HG03135 (cell line): ENCODE measurements at regions not wholly inside any gene's neighbourhood (a gene's known extent, or its start where the extent isn't known, plus 50 kb on each side); places are given as distances from the start of the nearest gene placed in this dataset.

Source experiments
- ATAC-seq: cut with Tn5 transposase; IDR thresholded peaks from one replicate; pipeline ENCODE4 v1.9.1; 2021; ENCODE audit warnings: mild to moderate bottlenecking, moderate library complexity; ENCODE audit not compliant: unreplicated experiment

DNA sequence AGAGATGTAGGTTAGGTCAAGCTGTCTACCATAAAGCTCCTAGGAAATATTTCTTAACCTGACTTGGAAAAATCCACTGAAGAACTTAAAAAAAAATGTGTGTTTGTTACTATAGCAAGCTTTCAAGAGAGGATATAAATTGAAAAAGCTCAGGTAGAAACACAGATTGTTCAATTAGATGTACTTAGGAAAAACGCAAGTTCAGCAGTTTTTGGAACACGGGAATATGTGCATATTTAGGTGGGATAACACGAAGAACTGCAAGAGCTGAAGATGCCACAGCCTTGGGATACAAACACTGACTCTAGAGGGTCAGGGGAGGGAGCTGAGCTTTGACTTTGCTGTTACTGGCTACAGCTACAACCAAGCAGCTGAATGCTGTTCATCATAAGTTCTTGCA lies 77.8 kb upstream of the FSHB start:
- ATAC-seq: no peak

DNA sequence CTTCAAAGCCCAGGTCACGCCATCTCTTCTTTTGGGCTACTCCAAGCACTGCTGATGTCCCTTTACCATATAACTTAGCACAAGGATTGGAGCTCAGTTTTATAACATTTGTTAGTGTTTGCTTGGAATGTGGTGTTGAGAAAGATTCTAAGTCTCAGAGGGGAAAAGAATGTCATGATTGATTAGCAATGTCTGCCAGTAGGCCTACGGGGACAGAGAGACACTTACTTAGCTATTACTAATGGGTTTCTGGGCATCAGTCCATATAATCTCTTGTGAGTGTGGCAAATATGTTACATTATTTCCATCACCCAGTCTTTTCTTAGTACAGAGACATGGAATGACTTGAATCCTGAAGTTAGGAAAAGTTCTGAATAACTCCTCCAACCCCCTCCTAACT lies 75.4 kb upstream of the FSHB start:
- no peak for ATAC-seq

DNA sequence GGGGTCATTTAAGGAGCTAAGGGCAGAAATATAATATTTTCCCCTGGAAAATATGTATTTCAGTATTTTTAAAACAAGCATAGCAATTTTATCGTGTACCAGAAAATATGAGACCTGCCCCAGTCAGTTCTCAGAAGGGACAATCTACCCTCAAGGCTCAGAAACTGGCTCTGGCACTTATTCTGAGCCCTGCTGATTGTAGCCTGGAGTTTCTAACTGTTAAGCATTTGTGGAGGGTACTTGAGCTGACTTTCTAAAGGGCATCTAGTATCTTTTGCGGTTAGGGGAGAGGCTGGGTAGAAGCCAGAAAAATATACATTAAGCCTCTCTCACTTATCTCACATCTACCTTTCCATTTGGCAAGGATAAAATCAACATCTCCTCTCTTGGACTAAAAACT lies 71.3 kb upstream of the FSHB start:
- no peak for ATAC-seq

DNA sequence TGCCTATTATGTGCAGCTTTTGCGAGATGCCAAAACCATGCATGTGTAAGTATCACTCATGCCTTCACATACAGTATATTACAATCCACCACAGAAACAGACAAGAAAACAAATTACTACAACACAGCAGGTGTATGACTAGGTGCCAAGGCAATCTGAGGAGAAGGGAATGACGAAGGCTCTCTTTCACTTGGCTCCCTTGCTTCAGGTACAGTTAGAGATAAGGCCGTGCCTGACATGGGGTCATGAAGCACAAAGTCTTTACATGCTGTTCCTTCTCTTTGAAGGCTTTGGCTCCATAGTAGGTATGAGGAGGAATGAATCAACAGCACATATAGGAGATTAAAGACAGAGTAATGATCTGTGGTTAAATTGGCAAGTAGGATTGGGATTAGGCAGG lies 65.2 kb upstream of the FSHB start:
- no peak for ATAC-seq

DNA sequence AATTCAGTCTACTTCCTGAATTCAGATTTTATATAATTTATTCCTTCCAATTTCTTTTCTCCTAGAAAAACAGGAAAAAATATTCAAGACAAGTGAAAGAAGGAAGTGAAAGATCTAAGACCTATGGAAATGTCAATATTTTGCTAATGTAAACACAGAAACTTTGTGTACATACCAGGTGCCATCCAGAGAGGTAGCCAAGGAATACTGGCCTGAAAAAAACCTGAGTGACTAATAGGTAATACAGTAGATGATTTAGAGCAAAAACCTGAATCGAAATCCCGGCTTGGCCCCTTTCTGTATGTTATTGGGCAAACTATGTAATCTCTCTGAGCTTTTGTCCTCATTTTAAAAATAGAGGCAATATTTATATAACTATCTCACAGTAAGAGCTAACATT lies 59.2 kb upstream of the FSHB start:
- ATAC-seq: no peak

DNA sequence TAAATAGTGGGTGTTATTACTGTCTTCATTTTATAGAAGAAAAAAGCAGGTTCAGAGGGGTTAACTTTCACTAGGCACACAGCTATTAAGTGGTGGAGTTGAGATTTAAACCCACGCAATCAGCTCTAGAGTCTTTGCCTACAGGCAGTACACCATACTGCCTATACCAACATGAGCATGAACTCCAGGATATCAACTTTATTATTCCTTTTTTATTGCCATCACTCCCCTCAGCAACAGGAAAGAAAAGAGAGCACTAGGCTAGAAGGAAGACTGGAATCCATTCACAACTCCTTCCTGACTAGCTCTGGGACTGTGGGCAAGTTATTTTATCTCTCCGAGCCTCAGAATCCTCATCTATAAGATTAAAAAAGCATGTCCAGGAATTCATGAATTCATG lies 58.7 kb upstream of the FSHB start:
- ATAC-seq: no peak

DNA sequence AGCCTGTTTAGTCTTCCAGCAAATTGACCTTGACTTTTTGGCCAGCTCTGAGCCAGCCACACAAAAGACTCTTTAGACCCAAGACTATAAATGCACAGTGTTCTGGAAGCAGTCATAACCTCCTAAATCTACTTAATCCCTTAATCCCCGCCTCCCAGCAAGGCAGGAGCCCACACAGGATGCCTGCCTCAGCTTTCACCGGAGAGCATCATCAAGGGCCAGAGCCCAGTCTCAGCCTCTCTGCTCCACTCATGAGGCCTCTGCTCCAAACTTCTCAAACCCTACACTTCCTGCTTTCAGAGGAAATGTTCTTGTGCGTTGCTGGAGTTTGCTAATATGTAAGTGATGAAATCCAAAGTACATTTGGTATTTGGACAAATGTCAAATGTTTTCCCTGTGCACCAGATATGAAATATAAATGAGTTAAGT lies 57.9 kb upstream of the FSHB start:
- no peak for ATAC-seq

DNA sequence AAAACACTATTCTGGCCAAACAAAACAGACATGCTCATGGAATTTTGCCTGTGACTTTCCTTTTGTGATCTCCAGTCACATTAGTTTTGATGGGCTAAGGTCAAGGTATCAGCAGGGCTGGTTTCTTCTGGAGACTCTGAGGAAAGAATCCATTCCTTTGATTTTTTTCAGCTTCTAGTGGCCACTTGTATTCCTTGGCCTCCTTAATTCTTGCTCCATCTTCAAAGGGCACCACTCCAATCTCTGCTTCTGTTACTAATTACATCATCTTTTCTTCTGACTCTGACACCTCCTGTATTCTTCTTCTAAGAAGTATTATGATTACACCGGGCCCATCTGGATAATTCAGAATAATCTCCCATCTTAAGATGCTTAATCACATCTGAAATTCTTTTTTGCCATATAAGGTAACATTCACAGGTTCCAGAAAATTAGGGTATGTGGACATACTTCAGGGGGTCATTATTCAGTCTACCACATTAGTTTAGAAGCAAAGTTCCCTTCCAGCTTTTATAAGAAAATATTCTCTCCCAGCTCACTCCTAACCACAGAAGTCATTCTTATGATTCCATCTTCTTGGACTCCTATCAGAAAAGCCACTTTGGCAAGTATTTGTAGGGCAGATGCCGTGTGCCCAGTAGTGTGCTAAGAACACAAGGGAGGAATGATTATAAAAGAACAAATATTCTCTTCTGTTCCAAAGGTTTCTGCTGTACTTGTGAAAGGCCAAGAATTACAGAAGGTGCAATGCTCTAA lies 56.4 kb upstream of the FSHB start:
- no peak for ATAC-seq
